DOHH2 (cell line): ENCODE measurements at regions not wholly inside any gene's neighbourhood (a gene's known extent, or its start where the extent isn't known, plus 50 kb on each side); places are given as distances from the start of the nearest gene placed in this dataset.
"Not testable (repeated sequence)": the region's sequence is repeated elsewhere in the genome, so short reads cannot be mapped to it uniquely, and the experiment has no call there.

Experiments used
- CTCF ChIP-seq: fragments of 200-600 bp; sonication (generic); IDR thresholded peaks from one replicate; pipeline ENCODE4 v1.5.1; 2014; ENCODE audit warnings: antibody characterized with exemption, mild to moderate bottlenecking, low read depth, low read length; ENCODE audit not compliant: poor library complexity, severe bottlenecking
- EZH2phosphoT487 ChIP-seq: fragments of 200-600 bp; sonication (generic); IDR thresholded peaks from 2 replicates; pipeline ENCODE4 v1.6.1; 2017; ENCODE audit warnings: borderline replicate concordance, mild to moderate bottlenecking, antibody characterized with exemption, low read length, moderate library complexity, mixed read lengths

- TF ChIP-seq CTCF, EZH2phosphoT487: not testable (repeated sequence)
Observed at GRCh38 chr6:58117162-58117561, 799.7 kb downstream of the PRIM2 start.
